PC-9 (cell line): ENCODE measurements at regions not wholly inside any gene's neighbourhood (a gene's known extent, or its start where the extent isn't known, plus 50 kb on each side); places are given as distances from the start of the nearest gene placed in this dataset.

Experiments used
- BruUV-seq: library from RNA; stranded (reverse); fragments of 400-500 nt; replicated peaks from 2 replicates; lab custom pipeline; 2021; lab: Mats Ljungman, UMichigan
- CTCF ChIA-PET: fragments of 300-600 bp; sonication (Branson Sonifier 250); formaldehyde crosslinking; loops from one replicate; lab custom pipeline; 2022; ENCODE audit warnings: antibody characterized with exemption; lab: Charles Lee
- POLR2A ChIA-PET: fragments of 300-600 bp; sonication (Branson Sonifier 250); formaldehyde crosslinking; loops from one replicate; lab custom pipeline; 2022; ENCODE audit warnings: antibody characterized with exemption; ENCODE audit not compliant: unreplicated experiment; lab: Charles Lee
- DNase-seq, 2 experiments: peaks; one replicate each; pipeline versions ENCODE4 v3.0.0 to v3.0.0-alpha.2; 2015 to 2022; ENCODE audit warnings: mixed read lengths in 1 of 2
- H2AFZ ChIP-seq: fragments of 200-600 bp; sonication (generic); 2 replicates; pipeline ENCODE4 v1.8.1; 2017; ENCODE audit warnings: antibody characterized with exemption
- H3F3A ChIP-seq: fragments of 200-600 bp; sonication (generic); 2 replicates; pipeline ENCODE4 v1.8.1; 2017; ENCODE audit warnings: antibody characterized with exemption, mild to moderate bottlenecking, low read depth; ENCODE audit not compliant: insufficient read depth
- H3K27ac ChIP-seq: fragments of 200-600 bp; sonication (generic); 2 replicates; pipeline ENCODE4 v1.6.1; 2016; ENCODE audit warnings: mixed run types
- H3K27me3 ChIP-seq: fragments of 200-600 bp; sonication (generic); 2 replicates; pipeline ENCODE4 v1.6.1; 2016; ENCODE audit warnings: low read depth, mixed run types; ENCODE audit not compliant: insufficient read depth
- H3K36me3 ChIP-seq: fragments of 200-600 bp; sonication (generic); 2 replicates; pipeline ENCODE4 v1.6.1; 2016; ENCODE audit warnings: low read depth, mixed run types
- H3K4me1 ChIP-seq: fragments of 200-600 bp; sonication (generic); replicated peaks from 2 replicates; pipeline ENCODE4 v1.6.1; 2016; ENCODE audit warnings: mixed run types; ENCODE audit not compliant: insufficient read depth
- H3K4me2 ChIP-seq: fragments of 200-600 bp; sonication (generic); 2 replicates; pipeline ENCODE4 v1.6.1; 2017; ENCODE audit warnings: mixed run types
- H3K4me3 ChIP-seq: fragments of 200-600 bp; sonication (generic); 2 replicates; pipeline ENCODE4 v1.6.1; 2016; ENCODE audit warnings: mixed run types
- H3K79me2 ChIP-seq: fragments of 200-600 bp; sonication (generic); 2 replicates; pipeline ENCODE4 v1.6.1; 2017; ENCODE audit warnings: low read depth, mixed run types
- H3K9me2 ChIP-seq: fragments of 200-600 bp; sonication (generic); 2 replicates; pipeline ENCODE4 v1.8.1; 2017; ENCODE audit warnings: mild to moderate bottlenecking; ENCODE audit not compliant: insufficient read depth
- H3K9me3 ChIP-seq: fragments of 200-600 bp; sonication (generic); 2 replicates; pipeline ENCODE4 v1.8.1; 2016; ENCODE audit warnings: low read depth; ENCODE audit not compliant: insufficient read depth
- H4K20me1 ChIP-seq: fragments of 200-600 bp; sonication (generic); 2 replicates; pipeline ENCODE4 v1.8.1; 2017; ENCODE audit not compliant: insufficient read depth
- EZH2 ChIP-seq: fragments of 200-600 bp; sonication (generic); IDR thresholded peaks from 2 replicates; pipeline ENCODE4 v1.8.0; 2017; ENCODE audit warnings: antibody characterized with exemption, low read depth
- intact Hi-C: fragments of 100-400 bp; cut with micrococcal nuclease; formaldehyde crosslinking; loops from one replicate; pipeline ENCODE4 v1.10.0; 2022; ENCODE audit not compliant: unreplicated experiment
- TF ChIP-seq, protein P1 (sequence below): fragments of 200-600 bp; sonication (generic); conservative IDR thresholded peaks from 2 replicates; pipeline ENCODE4 v1.6.1; 2017; ENCODE audit warnings: mixed run types, antibody characterized with exemption, mild to moderate bottlenecking, moderate library complexity

- CTCF ChIA-PET, result no interaction called here
- POLR2A ChIA-PET, result no interaction called here
- BruUV-seq, result no TSS peak
These were observed 487.4 kb downstream of the PABPC4L start for GRCh38 chr4:133714211-133714610.

DNA sequence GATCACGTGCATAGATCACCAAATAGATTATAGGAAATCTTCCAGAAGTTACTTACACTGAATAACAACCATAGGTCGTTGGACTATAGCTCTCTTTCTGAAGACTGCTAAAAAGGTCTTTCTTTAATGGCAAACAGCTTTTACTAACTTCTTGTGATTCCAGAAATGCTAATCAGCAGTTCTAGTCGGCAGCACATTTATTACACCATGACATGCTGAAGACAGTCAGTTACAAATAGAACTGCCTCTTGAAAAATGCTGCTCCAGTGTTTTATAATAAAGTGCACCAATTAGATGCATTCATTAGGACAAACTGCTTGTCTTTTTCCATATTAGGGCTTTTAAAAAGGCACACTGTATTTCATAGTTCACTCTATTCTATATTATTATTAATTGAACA lies 488.2 kb downstream of the PABPC4L start:
- no peaks in the 10 kb centered on the region for H3F3A ChIP-seq
- H3K79me2 ChIP-seq, result no peaks in the 10 kb centered on the region
- H3K9me3 ChIP-seq, result no peaks in the 10 kb centered on the region
- no peak for DNase-seq
- H3K36me3 ChIP-seq, result no peaks in the 10 kb centered on the region
- BruUV-seq, result no TSS peak
- H3K4me2 ChIP-seq, result no peak overlapping the region
- TF ChIP-seq, protein P1, sequence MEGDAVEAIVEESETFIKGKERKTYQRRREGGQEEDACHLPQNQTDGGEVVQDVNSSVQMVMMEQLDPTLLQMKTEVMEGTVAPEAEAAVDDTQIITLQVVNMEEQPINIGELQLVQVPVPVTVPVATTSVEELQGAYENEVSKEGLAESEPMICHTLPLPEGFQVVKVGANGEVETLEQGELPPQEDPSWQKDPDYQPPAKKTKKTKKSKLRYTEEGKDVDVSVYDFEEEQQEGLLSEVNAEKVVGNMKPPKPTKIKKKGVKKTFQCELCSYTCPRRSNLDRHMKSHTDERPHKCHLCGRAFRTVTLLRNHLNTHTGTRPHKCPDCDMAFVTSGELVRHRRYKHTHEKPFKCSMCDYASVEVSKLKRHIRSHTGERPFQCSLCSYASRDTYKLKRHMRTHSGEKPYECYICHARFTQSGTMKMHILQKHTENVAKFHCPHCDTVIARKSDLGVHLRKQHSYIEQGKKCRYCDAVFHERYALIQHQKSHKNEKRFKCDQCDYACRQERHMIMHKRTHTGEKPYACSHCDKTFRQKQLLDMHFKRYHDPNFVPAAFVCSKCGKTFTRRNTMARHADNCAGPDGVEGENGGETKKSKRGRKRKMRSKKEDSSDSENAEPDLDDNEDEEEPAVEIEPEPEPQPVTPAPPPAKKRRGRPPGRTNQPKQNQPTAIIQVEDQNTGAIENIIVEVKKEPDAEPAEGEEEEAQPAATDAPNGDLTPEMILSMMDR, result no peak
- no peak for TF ChIP-seq EZH2
- no peaks in the 10 kb centered on the region for H3K27me3 ChIP-seq
- no peaks in the 10 kb centered on the region for H3K9me2 ChIP-seq
- ChIA-PET POLR2A (no interaction called here), CTCF (no interaction called here)
- H2AFZ ChIP-seq, result no peak overlapping the region
- intact Hi-C loops, result no loop called here
- no peak overlapping the region for H3K27ac ChIP-seq
- no peak overlapping the region for H3K4me3 ChIP-seq
- H3K4me1 ChIP-seq, result no peaks in the 10 kb centered on the region
- no peaks in the 10 kb centered on the region for H4K20me1 ChIP-seq

More at GRCh38 chr4:133714211-133714610, 487.4 kb downstream of the PABPC4L start:
- Histone ChIP-seq H3K36me3 (no peaks in the 10 kb centered on the region), H3K27ac (no peak overlapping the region), H3K9me3 (no peaks in the 10 kb centered on the region), H2AFZ (no peak overlapping the region), H3K79me2 (no peaks in the 10 kb centered on the region), H3K4me2 (no peak overlapping the region), H3K4me1 (no peaks in the 10 kb centered on the region), H3K4me3 (no peak overlapping the region), H3F3A (no peaks in the 10 kb centered on the region), H3K27me3 (no peaks in the 10 kb centered on the region), H4K20me1 (no peaks in the 10 kb centered on the region), H3K9me2 (no peaks in the 10 kb centered on the region)
- no peak for DNase-seq
- no peak for TF ChIP-seq EZH2
- TF ChIP-seq, protein P1, result no peak
- intact Hi-C loops, result no loop called here

GRCh38 chr4:133711817-133712216 lies 489.8 kb downstream of the PABPC4L start:
- Histone ChIP-seq H3F3A (no peaks in the 10 kb centered on the region), H3K4me3 (no peak overlapping the region), H3K79me2 (no peaks in the 10 kb centered on the region), H3K4me2 (no peak overlapping the region), H4K20me1 (no peaks in the 10 kb centered on the region), H2AFZ (no peak overlapping the region), H3K4me1 (no peaks in the 10 kb centered on the region), H3K27me3 (no peaks in the 10 kb centered on the region), H3K9me3 (no peaks in the 10 kb centered on the region), H3K27ac (no peak overlapping the region), H3K9me2 (no peaks in the 10 kb centered on the region), H3K36me3 (no peaks in the 10 kb centered on the region)
- TF ChIP-seq, protein P1, result no peak
- TF ChIP-seq EZH2, result no peak
- peak in 1 of 2 experiments; percentile 1 for DNase-seq
- ChIA-PET POLR2A (no interaction called here), CTCF (no interaction called here)
- intact Hi-C loops, result no loop called here
- BruUV-seq, result no TSS peak
